Mucosa of descending colon (tissue), 3 donors: ENCODE measurements at regions not wholly inside any gene's neighbourhood (a gene's known extent, or its start where the extent isn't known, plus 50 kb on each side); places are given as distances from the start of the nearest gene placed in this dataset.

Source experiments
- ATAC-seq: fragments of 200-7000 bp; cut with Tn5 transposase; one replicate; pipeline ENCODE4 v1.9.1; 2020; ENCODE audit warnings: mild to moderate bottlenecking, moderate library complexity
- DNase-seq, 3 donors: peaks; one replicate each; pipeline ENCODE4 v3.0.0-alpha.2; 2020
- H3K36me3 ChIP-seq: fragments of 200-600 bp; one replicate; pipeline ENCODE4 v1.8.0; 2021; ENCODE audit warnings: low read depth, mild to moderate bottlenecking
- H3K4me1 ChIP-seq: fragments of 200-600 bp; one replicate; pipeline ENCODE4 v1.8.0; 2021; ENCODE audit warnings: low read depth, mild to moderate bottlenecking
- H3K4me3 ChIP-seq: fragments of 200-600 bp; one replicate; pipeline ENCODE4 v1.8.0; 2021; ENCODE audit warnings: mild to moderate bottlenecking
- H3K9me3 ChIP-seq: fragments of 200-600 bp; one replicate; pipeline ENCODE4 v1.8.0; 2021; ENCODE audit warnings: mild to moderate bottlenecking
- CTCF ChIP-seq: fragments of 200-600 bp; IDR thresholded peaks from one replicate; pipeline ENCODE4 v1.8.0; 2022; ENCODE audit warnings: antibody characterized with exemption, mild to moderate bottlenecking
- intact Hi-C, 2 donors: fragments of 100-400 bp; cut with DNase I in 1 of 2; cut with micrococcal nuclease in 1 of 2; formaldehyde crosslinking; loops; one replicate each; pipeline versions ENCODE4 v1.11.0 to v1.11.1; 2022; cut with DNase I, micrococcal nuclease
- donor health status: DM: no; HTN: no; CAD: no; lungs with moderate emphysema.
- donor health status: DM: no; HTN: no; CAD: no.
- donor health status: DM: no; HTN: yes; CAD: no.

DNA sequence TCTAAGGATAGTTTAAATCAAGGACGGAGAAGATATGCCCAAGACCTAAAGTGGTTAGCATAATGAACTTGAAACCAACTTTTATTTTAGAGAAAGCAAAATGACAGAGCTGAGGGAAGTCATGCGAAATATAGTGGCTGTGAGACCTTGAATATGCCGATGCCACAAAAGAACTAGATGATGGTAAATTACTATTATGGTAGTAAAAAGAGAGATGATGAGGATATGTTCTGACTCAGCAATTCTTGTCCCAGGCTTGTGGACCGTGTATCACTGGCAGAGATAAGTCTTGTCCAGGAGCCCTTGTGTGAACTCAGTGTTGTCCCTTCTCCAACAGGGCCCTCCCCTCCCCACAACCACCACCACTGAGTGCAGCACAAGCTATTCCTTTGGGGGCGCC is 1605.6 kb upstream of the TENM3 start:
- no peak for DNase-seq
- no peak for ATAC-seq
- Histone ChIP-seq H3K4me1 (no peaks in the 10 kb centered on the region), H3K4me3 (no peak overlapping the region), H3K9me3 (no peaks in the 10 kb centered on the region), H3K36me3 (no peaks in the 10 kb centered on the region)
- intact Hi-C loops = no loop called here
- no peak for TF ChIP-seq CTCF

DNA sequence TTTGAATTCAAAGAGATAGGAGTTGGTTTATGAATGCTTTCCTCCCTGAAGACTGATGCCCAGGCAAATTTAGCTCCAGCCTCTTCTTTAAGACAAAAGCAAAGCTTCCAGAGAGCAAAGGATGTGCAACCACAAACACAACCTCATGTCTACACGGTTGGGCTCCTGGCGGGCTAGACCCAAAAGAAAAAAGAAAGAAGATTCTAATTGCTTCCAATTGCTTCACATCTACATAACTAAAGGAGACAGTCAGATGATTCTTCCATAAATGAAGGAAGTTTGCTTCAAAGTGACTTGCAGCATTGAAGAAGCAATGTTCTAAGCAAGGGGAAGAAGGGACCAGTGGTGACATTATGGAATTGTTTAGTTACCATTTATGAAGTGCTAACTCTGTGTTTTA is 1603.0 kb upstream of the TENM3 start:
- Histone ChIP-seq H3K4me1 (no peaks in the 10 kb centered on the region), H3K4me3 (no peak overlapping the region), H3K36me3 (no peaks in the 10 kb centered on the region), H3K9me3 (no peaks in the 10 kb centered on the region)
- no peak for TF ChIP-seq CTCF
- no peak for DNase-seq
- ATAC-seq = no peak
- intact Hi-C loops = no loop called here

GRCh38 chr4:180641495-180641894 is 1601.7 kb upstream of the TENM3 start:
- DNase-seq (no peak), ATAC-seq (no peak)
- intact Hi-C loops = no loop called here
- no peak for TF ChIP-seq CTCF
- Histone ChIP-seq H3K4me3 (no peak overlapping the region), H3K36me3 (no peaks in the 10 kb centered on the region), H3K9me3 (no peaks in the 10 kb centered on the region), H3K4me1 (no peaks in the 10 kb centered on the region)

- no peak for ATAC-seq
- H3K4me1 ChIP-seq = no peaks in the 10 kb centered on the region
- no peak overlapping the region for H3K4me3 ChIP-seq
- H3K9me3 ChIP-seq = no peaks in the 10 kb centered on the region
- no peak for TF ChIP-seq CTCF
- no peak for DNase-seq
- intact Hi-C loops = no loop called here
- no peaks in the 10 kb centered on the region for H3K36me3 ChIP-seq
Measured at GRCh38 chr4:180642732-180643131, 1600.5 kb upstream of the TENM3 start.

GRCh38 chr4:180650273-180650672 is 1592.9 kb upstream of the TENM3 start:
- no peaks in the 10 kb centered on the region for H3K36me3 ChIP-seq
- no peak for ATAC-seq
- H3K9me3 ChIP-seq = no peaks in the 10 kb centered on the region
- no peaks in the 10 kb centered on the region for H3K4me1 ChIP-seq
- no peak for TF ChIP-seq CTCF
- no peak for DNase-seq
- intact Hi-C loops = no loop called here
- no peak overlapping the region for H3K4me3 ChIP-seq

DNA sequence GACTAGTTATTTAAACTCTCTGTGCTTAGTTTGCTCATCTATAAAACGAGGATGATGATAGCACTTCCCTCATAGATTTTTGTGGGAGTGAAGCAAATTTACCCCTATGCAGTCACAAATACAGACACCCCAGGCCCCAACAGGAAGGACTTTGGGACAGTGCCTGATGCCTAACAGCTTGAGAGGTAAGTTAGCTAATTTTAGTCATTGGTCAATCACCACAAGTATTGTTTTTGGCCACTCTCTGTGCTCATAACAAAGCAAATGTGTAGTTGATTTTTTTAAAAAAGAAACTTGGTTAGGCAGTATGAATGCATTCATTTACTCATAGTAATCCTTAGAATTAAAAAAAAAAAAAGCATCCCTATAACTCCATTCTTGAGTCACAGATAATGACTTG is 1590.7 kb upstream of the TENM3 start:
- DNase-seq (no peak), ATAC-seq (no peak)
- Histone ChIP-seq H3K4me1 (no peaks in the 10 kb centered on the region), H3K4me3 (no peak overlapping the region), H3K36me3 (no peaks in the 10 kb centered on the region), H3K9me3 (no peaks in the 10 kb centered on the region)
- TF ChIP-seq CTCF = no peak
- intact Hi-C loops = no loop called here
